ENCODE measurements at regions not wholly inside any gene's neighbourhood (a gene's known extent, or its start where the extent isn't known, plus 50 kb on each side); places are given as distances from the start of the nearest gene placed in this dataset.

- TF ChIP-seq CTCF (IDR thresholded peaks at IDR 0.05) (no peak), POLR2AphosphoS5 (IDR thresholded peaks at IDR 0.05) (no peak), POLR2A (IDR thresholded peaks at IDR 0.05; ENCODE audit: low read depth) (no peak)
These were observed 328.0 kb upstream of the PABPC4L start for GRCh38 chr4:134529629-134530028.
